Nephron progenitor cell (in vitro differentiated cells): ENCODE measurements at regions not wholly inside any gene's neighbourhood (a gene's known extent, or its start where the extent isn't known, plus 50 kb on each side); places are given as distances from the start of the nearest gene placed in this dataset.

Experiments used
- DNase-seq: peaks from one replicate; pipeline ENCODE4 v3.0.0; 2021
- H3K27ac Mint-ChIP-seq: 2 replicates; pipeline ENCODE4 v1.8.0; 2021; ENCODE audit warnings: mild to moderate bottlenecking, moderate library complexity, mixed read lengths
- H3K27me3 Mint-ChIP-seq: 2 replicates; pipeline ENCODE4 v1.8.0; 2021; ENCODE audit warnings: mild to moderate bottlenecking, low read depth, mixed read lengths; ENCODE audit not compliant: poor library complexity
- H3K36me3 Mint-ChIP-seq: 2 replicates; pipeline ENCODE4 v1.8.0; 2021; ENCODE audit warnings: low read depth, mixed read lengths
- H3K4me1 Mint-ChIP-seq: 2 replicates; pipeline ENCODE4 v1.8.0; 2021; ENCODE audit warnings: mixed read lengths
- H3K4me3 Mint-ChIP-seq: 2 replicates; pipeline ENCODE4 v1.8.0; 2021; ENCODE audit warnings: mild to moderate bottlenecking, moderate library complexity, mixed read lengths
- H3K9me3 Mint-ChIP-seq: 2 replicates; pipeline ENCODE4 v1.8.0; 2021; ENCODE audit warnings: mild to moderate bottlenecking, moderate library complexity, mixed read lengths
- CTCF ChIP-seq: fragments of 200-600 bp; sonication (generic); IDR thresholded peaks from 2 replicates; pipeline ENCODE4 v1.5.0; 2021; ENCODE audit warnings: antibody characterized with exemption

DNA sequence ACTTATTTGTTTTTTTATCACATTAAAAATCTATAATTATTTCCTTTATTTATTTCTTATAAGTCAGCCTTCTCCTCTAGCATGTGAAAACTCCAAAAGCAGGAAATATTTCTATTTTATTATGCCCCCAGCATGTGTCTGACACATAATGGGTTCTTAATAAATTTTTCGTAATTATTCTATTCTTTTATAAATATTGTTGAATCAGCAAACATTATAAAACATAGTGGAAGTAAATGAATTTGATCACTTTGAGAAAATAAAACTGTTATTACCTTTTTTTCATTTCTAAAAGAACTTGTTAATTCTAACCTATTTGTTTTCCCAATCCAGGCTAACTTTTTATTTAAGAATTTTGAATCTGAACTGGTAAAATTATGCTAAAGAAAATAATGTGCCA is 509.1 kb upstream of the PCDH15 start:
- Mint-ChIP-seq H3K36me3 (no peaks in the 10 kb centered on the region), H3K9me3 (no peaks in the 10 kb centered on the region), H3K27ac (no peak overlapping the region), H3K4me1 (no peaks in the 10 kb centered on the region), H3K4me3 (no peak overlapping the region), H3K27me3 (no peaks in the 10 kb centered on the region)
- no peak for DNase-seq
- no peak for TF ChIP-seq CTCF

DNA sequence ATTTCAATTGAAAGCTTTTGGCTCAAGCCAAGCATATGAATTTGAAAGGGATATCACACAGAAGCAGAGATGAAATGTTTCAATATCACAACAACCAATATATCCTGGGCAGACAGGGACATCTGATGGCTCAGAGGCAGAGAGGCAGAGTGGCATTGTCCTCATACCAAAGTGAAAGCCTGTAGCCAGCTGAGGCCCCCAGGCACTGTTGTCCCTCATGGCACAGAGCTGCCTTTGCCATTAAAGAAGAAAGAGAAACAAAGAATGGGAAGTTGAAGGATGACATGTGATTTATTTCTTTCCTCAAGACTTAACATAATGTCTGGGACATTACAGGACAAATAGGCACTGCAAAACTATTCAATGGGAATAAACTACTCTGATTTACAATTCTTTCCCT is 504.3 kb upstream of the PCDH15 start:
- Mint-ChIP-seq H3K4me3 (no peak overlapping the region), H3K9me3 (no peaks in the 10 kb centered on the region), H3K27ac (no peak overlapping the region), H3K36me3 (no peaks in the 10 kb centered on the region), H3K27me3 (no peaks in the 10 kb centered on the region), H3K4me1 (no peaks in the 10 kb centered on the region)
- TF ChIP-seq CTCF, result no peak
- no peak for DNase-seq

GRCh38 chr10:55287346-55287745 is 486.3 kb upstream of the PCDH15 start:
- TF ChIP-seq CTCF, result no peak
- H3K27me3 Mint-ChIP-seq, result peaks cover 4% of the 10 kb centered on the region
- no peak for DNase-seq
- peaks cover 17% of the 10 kb centered on the region for H3K9me3 Mint-ChIP-seq
- H3K27ac Mint-ChIP-seq, result no peak overlapping the region
- no peak overlapping the region for H3K4me3 Mint-ChIP-seq
- no peaks in the 10 kb centered on the region for H3K4me1 Mint-ChIP-seq
- no peaks in the 10 kb centered on the region for H3K36me3 Mint-ChIP-seq

GRCh38 chr10:55283031-55283430 is 482.0 kb upstream of the PCDH15 start:
- Mint-ChIP-seq H3K27ac (no peak overlapping the region), H3K9me3 (peaks cover 5% of the 10 kb centered on the region), H3K4me1 (no peaks in the 10 kb centered on the region), H3K27me3 (no peaks in the 10 kb centered on the region), H3K4me3 (no peak overlapping the region), H3K36me3 (no peaks in the 10 kb centered on the region)
- TF ChIP-seq CTCF, result no peak
- DNase-seq, result no peak

DNA sequence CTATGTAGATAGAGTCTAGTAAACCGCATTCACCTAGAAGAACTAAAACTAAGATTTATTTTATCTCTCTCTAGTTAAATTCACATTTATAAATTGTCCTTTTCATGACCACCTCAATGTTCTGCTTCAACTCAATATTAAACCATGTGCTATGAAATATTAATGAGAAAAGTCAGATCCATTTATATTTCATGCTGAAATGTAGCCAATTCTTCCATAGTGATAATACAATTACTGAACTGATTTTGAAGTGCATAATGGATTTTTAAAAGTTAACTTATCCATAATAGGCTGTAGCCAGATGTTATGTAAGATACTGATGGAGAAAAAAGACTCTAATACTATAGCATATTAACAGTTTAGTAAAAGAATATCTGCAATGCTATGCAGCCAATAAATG is 479.7 kb upstream of the PCDH15 start:
- H3K4me3 Mint-ChIP-seq, result no peak overlapping the region
- no peaks in the 10 kb centered on the region for H3K36me3 Mint-ChIP-seq
- no peak for TF ChIP-seq CTCF
- H3K4me1 Mint-ChIP-seq, result no peaks in the 10 kb centered on the region
- DNase-seq, result no peak
- H3K27ac Mint-ChIP-seq, result no peak overlapping the region
- no peaks in the 10 kb centered on the region for H3K27me3 Mint-ChIP-seq
- peaks cover 5% of the 10 kb centered on the region for H3K9me3 Mint-ChIP-seq

GRCh38 chr10:55277549-55277948 is 476.5 kb upstream of the PCDH15 start:
- Mint-ChIP-seq H3K9me3 (no peaks in the 10 kb centered on the region), H3K27ac (no peak overlapping the region), H3K4me1 (no peaks in the 10 kb centered on the region), H3K36me3 (no peaks in the 10 kb centered on the region), H3K4me3 (no peak overlapping the region), H3K27me3 (no peaks in the 10 kb centered on the region)
- DNase-seq, result no peak
- TF ChIP-seq CTCF, result no peak
